Endothelial cell of hepatic sinusoid (primary cell): ENCODE measurements at regions not wholly inside any gene's neighbourhood (a gene's known extent, or its start where the extent isn't known, plus 50 kb on each side); places are given as distances from the start of the nearest gene placed in this dataset.

Source experiments
- in situ Hi-C: cut with HindIII; loops from 2 replicates; pipeline ENCODE4 v1.10.0; 2017; ENCODE audit warnings: low sequenced_read_pairs

GRCh38 chr20:6618051-6618450, 149.4 kb upstream of the BMP2 start:
- in situ Hi-C loops: no loop called here

- in situ Hi-C loops: no loop called here
Observed at GRCh38 chr20:6616421-6616820, 151.1 kb upstream of the BMP2 start.

- in situ Hi-C loops: no loop called here
Observed at GRCh38 chr20:6614836-6615235, 152.7 kb upstream of the BMP2 start.

GRCh38 chr20:6613280-6613861, 154.1 kb upstream of the BMP2 start:
- in situ Hi-C loops: no loop called here

- in situ Hi-C loops: no loop called here
Observed at GRCh38 chr20:6612606-6612923, 154.9 kb upstream of the BMP2 start.

GRCh38 chr20:6611911-6612605, 155.4 kb upstream of the BMP2 start:
- in situ Hi-C loops: no loop called here

GRCh38 chr20:6606651-6607050, 160.8 kb upstream of the BMP2 start:
- in situ Hi-C loops: no loop called here

GRCh38 chr20:6605055-6605935, 162.2 kb upstream of the BMP2 start:
- in situ Hi-C loops: no loop called here

GRCh38 chr20:6604179-6604578, 163.3 kb upstream of the BMP2 start:
- in situ Hi-C loops: no loop called here

GRCh38 chr20:6599876-6600735, 167.4 kb upstream of the BMP2 start:
- in situ Hi-C loops: no loop called here

GRCh38 chr20:6595704-6596103, 171.8 kb upstream of the BMP2 start:
- in situ Hi-C loops: no loop called here

GRCh38 chr20:6590891-6591637, 176.4 kb upstream of the BMP2 start:
- in situ Hi-C loops: no loop called here

- in situ Hi-C loops: no loop called here
Observed at GRCh38 chr20:6588296-6588695, 179.2 kb upstream of the BMP2 start.

GRCh38 chr20:6583134-6583738, 184.2 kb upstream of the BMP2 start:
- in situ Hi-C loops: no loop called here

GRCh38 chr20:6582449-6582848, 185.0 kb upstream of the BMP2 start:
- in situ Hi-C loops: no loop called here

GRCh38 chr20:6580486-6580885, 187.0 kb upstream of the BMP2 start:
- in situ Hi-C loops: no loop called here

GRCh38 chr20:6579824-6580223, 187.7 kb upstream of the BMP2 start:
- in situ Hi-C loops: no loop called here

GRCh38 chr20:6579417-6579816, 188.1 kb upstream of the BMP2 start:
- in situ Hi-C loops: no loop called here

GRCh38 chr20:6577451-6577850, 190.0 kb upstream of the BMP2 start:
- in situ Hi-C loops: no loop called here

- in situ Hi-C loops: no loop called here
Observed at GRCh38 chr20:6576726-6577125, 190.8 kb upstream of the BMP2 start.
